Hepatocyte (in vitro differentiated cells): ENCODE measurements at regions not wholly inside any gene's neighbourhood (a gene's known extent, or its start where the extent isn't known, plus 50 kb on each side); places are given as distances from the start of the nearest gene placed in this dataset.

Source experiments
- DNase-seq: peaks from one replicate; pipeline ENCODE4 v3.0.0-alpha.2; 2016; ENCODE audit warnings: low spot score
- H2AFZ ChIP-seq: fragments of 200-600 bp; sonication (generic); 2 replicates; pipeline ENCODE4 v1.6.0; 2016; ENCODE audit warnings: antibody characterized with exemption, mild to moderate bottlenecking
- H3K27ac ChIP-seq: fragments of 200-600 bp; sonication (generic); 2 replicates; pipeline ENCODE4 v1.5.1; 2016; ENCODE audit warnings: mild to moderate bottlenecking
- H3K27me3 ChIP-seq: fragments of 200-600 bp; sonication (generic); 2 replicates; pipeline ENCODE4 v1.6.1; 2016
- H3K36me3 ChIP-seq: fragments of 200-600 bp; sonication (generic); replicated peaks from 2 replicates; pipeline ENCODE4 v1.5.1; 2016; ENCODE audit warnings: low read depth; ENCODE audit not compliant: insufficient read depth
- H3K4me1 ChIP-seq: fragments of 200-600 bp; sonication (generic); 2 replicates; pipeline ENCODE4 v1.5.1; 2016; ENCODE audit warnings: mild to moderate bottlenecking, moderate library complexity; ENCODE audit not compliant: insufficient read depth
- H3K4me2 ChIP-seq: fragments of 200-600 bp; sonication (generic); 2 replicates; pipeline ENCODE4 v1.6.0; 2016
- H3K4me3 ChIP-seq: fragments of 200-600 bp; sonication (generic); 2 replicates; pipeline ENCODE4 v1.5.1; 2016; ENCODE audit warnings: mild to moderate bottlenecking
- H3K79me2 ChIP-seq: fragments of 200-600 bp; sonication (generic); 2 replicates; pipeline ENCODE4 v1.6.0; 2017; ENCODE audit warnings: mild to moderate bottlenecking
- H3K9me2 ChIP-seq: fragments of 200-600 bp; sonication (generic); replicated peaks from 2 replicates; pipeline ENCODE4 v1.6.0; 2017; ENCODE audit warnings: mild to moderate bottlenecking; ENCODE audit not compliant: insufficient read depth
- H3K9me3 ChIP-seq: fragments of 200-600 bp; sonication (generic); 2 replicates; pipeline ENCODE4 v1.5.1; 2016; ENCODE audit warnings: low read depth, mild to moderate bottlenecking
- H4K20me1 ChIP-seq: fragments of 200-600 bp; sonication (generic); 2 replicates; pipeline ENCODE4 v1.6.0; 2016; ENCODE audit warnings: mild to moderate bottlenecking; ENCODE audit not compliant: insufficient read depth, poor library complexity, severe bottlenecking
- EZH2 ChIP-seq: fragments of 200-600 bp; sonication (generic); IDR thresholded peaks from 2 replicates; pipeline ENCODE4 v1.6.1; 2016; ENCODE audit warnings: antibody characterized with exemption, mild to moderate bottlenecking, borderline replicate concordance
- EZH2phosphoT487 ChIP-seq: fragments of 200-600 bp; sonication (generic); IDR thresholded peaks from one replicate; pipeline ENCODE4 v1.6.1; 2018; ENCODE audit warnings: antibody characterized with exemption, mild to moderate bottlenecking, low read depth, moderate library complexity; ENCODE audit not compliant: unreplicated experiment, severe bottlenecking
- WGBS: methylation state at CpG from one replicate; pipeline ENCODE4 v1.1.6; 2016; ENCODE audit warnings: low lambda C conversion rate; ENCODE audit errors: missing lambda C conversion rate; 5-methylcytosine and 5-hydroxymethylcytosine counted together
- TF ChIP-seq, protein P1 (sequence below): fragments of 200-600 bp; sonication (generic); IDR thresholded peaks from 2 replicates; pipeline ENCODE4 v1.5.1; 2016; ENCODE audit warnings: antibody characterized with exemption, mild to moderate bottlenecking; ENCODE audit not compliant: poor library complexity

DNA sequence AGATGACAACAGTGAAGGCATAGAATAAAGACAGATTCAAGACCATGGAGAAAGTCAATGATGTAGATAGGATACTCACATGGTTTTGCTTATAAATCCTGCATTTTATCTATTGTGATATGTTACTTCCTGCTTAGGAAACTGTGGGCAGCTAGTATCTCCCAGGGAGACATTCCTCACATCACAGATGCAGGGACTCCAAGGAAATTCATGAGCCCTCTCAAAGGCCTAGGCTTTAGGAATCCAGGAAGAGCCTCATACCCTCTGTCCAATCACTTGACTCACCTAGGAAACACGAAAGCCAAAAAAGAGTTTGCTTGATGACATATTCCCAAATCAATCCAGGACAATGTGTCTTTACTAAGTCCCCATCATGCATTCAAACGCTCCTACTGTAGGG is 247.8 kb upstream of the KLHL29 start:
- Histone ChIP-seq H4K20me1 (no peaks in the 10 kb centered on the region), H3K79me2 (no peaks in the 10 kb centered on the region), H3K27me3 (no peaks in the 10 kb centered on the region), H3K9me3 (no peaks in the 10 kb centered on the region), H3K9me2 (no peaks in the 10 kb centered on the region), H2AFZ (no peak overlapping the region), H3K4me2 (no peak overlapping the region), H3K4me1 (no peaks in the 10 kb centered on the region), H3K36me3 (no peaks in the 10 kb centered on the region), H3K4me3 (no peak overlapping the region), H3K27ac (no peak overlapping the region)
- WGBS, result 92% methylated on average over 2 of the region's 2 CpGs
- TF ChIP-seq, protein P1, sequence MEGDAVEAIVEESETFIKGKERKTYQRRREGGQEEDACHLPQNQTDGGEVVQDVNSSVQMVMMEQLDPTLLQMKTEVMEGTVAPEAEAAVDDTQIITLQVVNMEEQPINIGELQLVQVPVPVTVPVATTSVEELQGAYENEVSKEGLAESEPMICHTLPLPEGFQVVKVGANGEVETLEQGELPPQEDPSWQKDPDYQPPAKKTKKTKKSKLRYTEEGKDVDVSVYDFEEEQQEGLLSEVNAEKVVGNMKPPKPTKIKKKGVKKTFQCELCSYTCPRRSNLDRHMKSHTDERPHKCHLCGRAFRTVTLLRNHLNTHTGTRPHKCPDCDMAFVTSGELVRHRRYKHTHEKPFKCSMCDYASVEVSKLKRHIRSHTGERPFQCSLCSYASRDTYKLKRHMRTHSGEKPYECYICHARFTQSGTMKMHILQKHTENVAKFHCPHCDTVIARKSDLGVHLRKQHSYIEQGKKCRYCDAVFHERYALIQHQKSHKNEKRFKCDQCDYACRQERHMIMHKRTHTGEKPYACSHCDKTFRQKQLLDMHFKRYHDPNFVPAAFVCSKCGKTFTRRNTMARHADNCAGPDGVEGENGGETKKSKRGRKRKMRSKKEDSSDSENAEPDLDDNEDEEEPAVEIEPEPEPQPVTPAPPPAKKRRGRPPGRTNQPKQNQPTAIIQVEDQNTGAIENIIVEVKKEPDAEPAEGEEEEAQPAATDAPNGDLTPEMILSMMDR, result no peak
- TF ChIP-seq EZH2phosphoT487, result no peak
- TF ChIP-seq EZH2, result no peak
- DNase-seq, result no peak

DNA sequence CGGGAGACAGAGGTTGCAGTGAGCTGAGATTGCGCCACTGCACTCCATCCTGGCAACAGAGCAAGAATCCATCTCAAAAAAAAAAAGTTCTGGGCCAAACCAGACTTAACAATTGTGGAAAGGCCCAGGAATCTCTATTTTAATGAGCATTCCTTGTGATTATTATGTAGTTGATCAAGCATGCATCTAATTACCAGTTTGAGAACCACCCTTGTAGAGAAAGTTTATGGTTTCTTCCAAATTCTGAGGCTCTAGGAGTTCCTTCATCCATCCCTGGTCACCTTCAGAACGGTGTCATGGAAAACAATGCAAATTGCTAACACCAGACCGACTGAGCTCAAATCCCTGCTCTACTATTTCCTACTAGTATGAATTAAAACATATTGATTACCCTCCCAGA is 246.3 kb upstream of the KLHL29 start:
- Histone ChIP-seq H3K79me2 (no peaks in the 10 kb centered on the region), H4K20me1 (no peaks in the 10 kb centered on the region), H3K27ac (no peak overlapping the region), H3K9me3 (no peaks in the 10 kb centered on the region), H2AFZ (no peak overlapping the region), H3K27me3 (no peaks in the 10 kb centered on the region), H3K4me2 (no peak overlapping the region), H3K36me3 (no peaks in the 10 kb centered on the region), H3K4me1 (no peaks in the 10 kb centered on the region), H3K9me2 (no peaks in the 10 kb centered on the region), H3K4me3 (no peak overlapping the region)
- no peak for TF ChIP-seq EZH2phosphoT487
- no peak for TF ChIP-seq EZH2
- TF ChIP-seq, protein P1, result no peak
- no peak for DNase-seq
- 86% methylated on average over 4 of the region's 4 CpGs for WGBS

GRCh38 chr2:23145460-23145859 is 239.5 kb upstream of the KLHL29 start:
- Histone ChIP-seq H4K20me1 (no peaks in the 10 kb centered on the region), H2AFZ (no peak overlapping the region), H3K27ac (no peak overlapping the region), H3K9me2 (no peaks in the 10 kb centered on the region), H3K27me3 (no peaks in the 10 kb centered on the region), H3K79me2 (no peaks in the 10 kb centered on the region), H3K4me3 (no peak overlapping the region), H3K36me3 (no peaks in the 10 kb centered on the region), H3K9me3 (no peaks in the 10 kb centered on the region), H3K4me1 (no peaks in the 10 kb centered on the region), H3K4me2 (no peak overlapping the region)
- TF ChIP-seq, protein P1, result no peak
- TF ChIP-seq EZH2 (no peak), EZH2phosphoT487 (no peak)
- no peak for DNase-seq

- Histone ChIP-seq H3K9me3 (no peaks in the 10 kb centered on the region), H4K20me1 (no peaks in the 10 kb centered on the region), H3K27ac (no peak overlapping the region), H3K27me3 (no peaks in the 10 kb centered on the region), H2AFZ (no peak overlapping the region), H3K4me2 (no peak overlapping the region), H3K36me3 (no peaks in the 10 kb centered on the region), H3K4me3 (no peak overlapping the region), H3K9me2 (no peaks in the 10 kb centered on the region), H3K79me2 (no peaks in the 10 kb centered on the region), H3K4me1 (no peaks in the 10 kb centered on the region)
- WGBS, result 98% methylated on average over 2 of the region's 2 CpGs
- TF ChIP-seq, protein P1, result no peak
- no peak for TF ChIP-seq EZH2
- TF ChIP-seq EZH2phosphoT487, result no peak
- no peak for DNase-seq
These were observed 239.0 kb upstream of the KLHL29 start for GRCh38 chr2:23146011-23146410.
